ENCODE measurements at regions not wholly inside any gene's neighbourhood (a gene's known extent, or its start where the extent isn't known, plus 50 kb on each side); places are given as distances from the start of the nearest gene placed in this dataset.

GRCh38 chr2:222798528-222798927 lies 62.3 kb upstream of the ACSL3 start:
- DNase-seq: no peak

DNA sequence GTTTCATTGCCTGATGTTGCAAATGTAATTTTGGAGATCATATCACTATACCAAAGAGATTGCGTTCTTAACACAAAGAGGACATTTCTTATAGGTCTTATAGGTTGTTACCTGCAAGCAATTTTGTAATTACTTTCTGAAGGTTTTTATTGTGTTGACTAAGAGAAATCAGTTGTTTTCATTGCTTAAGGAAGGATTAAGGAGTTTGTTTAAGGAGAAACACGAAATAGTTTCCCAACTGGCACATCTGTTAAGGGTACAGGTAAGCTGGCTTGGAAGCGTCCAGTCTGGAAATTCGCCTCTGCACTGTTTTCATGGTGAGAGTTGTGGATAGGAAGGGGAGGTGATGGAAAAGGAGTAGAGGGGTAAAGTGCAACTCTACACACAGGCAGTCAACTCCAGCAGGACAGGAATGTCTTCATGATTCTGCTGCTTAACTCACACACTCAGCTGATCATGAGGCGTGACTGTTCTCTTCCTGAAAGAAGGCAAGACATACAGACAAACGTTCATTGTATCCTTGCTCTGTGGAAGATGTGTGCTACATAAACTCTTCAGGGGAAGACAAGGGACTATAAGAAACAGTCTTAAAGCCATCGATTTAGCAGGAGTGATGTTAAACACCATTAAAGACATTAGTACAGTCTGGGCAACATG lies 61.4 kb upstream of the ACSL3 start:
- no peak for DNase-seq

DNA sequence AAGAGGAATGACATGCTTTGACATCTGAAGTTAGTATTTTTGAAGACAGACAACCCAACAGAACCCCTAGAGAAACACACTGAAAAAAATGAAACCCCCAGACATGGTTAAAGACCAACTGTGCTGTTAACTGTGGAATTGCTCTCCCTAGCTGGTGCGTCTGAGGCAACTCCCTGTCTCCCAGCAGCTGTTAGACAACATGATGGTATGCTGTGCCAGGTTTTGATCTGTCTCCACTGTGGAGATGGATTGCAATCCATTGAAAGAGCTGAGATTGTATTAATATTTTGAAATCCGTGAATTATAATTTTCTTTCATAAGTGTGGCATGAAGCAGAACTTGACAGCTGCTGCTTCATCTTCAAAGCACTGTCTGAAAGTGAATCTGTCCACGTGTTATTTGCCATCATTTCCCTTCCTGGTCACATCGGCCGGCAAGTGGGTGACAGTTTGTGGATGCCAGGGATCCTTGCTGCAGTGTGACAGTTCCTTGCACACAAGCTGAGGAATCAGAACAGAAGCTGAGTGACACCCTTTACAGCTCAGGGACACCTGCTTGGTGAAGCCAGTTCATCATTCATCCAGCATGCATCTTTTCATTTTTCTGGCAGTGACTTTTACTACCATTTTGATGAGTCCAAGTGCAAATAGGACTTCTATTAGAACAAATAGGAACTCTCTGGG lies 58.2 kb upstream of the ACSL3 start:
- DNase-seq: no peak

DNA sequence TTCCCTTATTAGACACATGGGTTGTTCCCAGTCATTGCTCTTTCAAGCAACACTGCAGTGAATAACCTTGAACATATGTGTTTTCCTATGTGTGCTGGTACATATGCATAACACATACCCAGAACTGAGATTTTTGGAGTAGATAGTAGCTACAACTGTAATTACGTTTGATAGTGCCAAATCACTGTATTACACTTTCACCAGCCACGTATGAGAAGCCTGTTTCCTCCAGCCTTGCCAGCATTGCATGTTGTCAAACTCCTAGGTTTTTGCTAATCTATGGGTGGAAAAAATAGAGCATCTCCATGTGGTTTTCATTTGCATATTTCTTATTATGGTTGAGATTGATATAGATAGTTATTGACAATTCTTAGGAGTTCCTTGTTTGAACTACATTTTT lies 56.5 kb upstream of the ACSL3 start:
- no peak for DNase-seq

DNA sequence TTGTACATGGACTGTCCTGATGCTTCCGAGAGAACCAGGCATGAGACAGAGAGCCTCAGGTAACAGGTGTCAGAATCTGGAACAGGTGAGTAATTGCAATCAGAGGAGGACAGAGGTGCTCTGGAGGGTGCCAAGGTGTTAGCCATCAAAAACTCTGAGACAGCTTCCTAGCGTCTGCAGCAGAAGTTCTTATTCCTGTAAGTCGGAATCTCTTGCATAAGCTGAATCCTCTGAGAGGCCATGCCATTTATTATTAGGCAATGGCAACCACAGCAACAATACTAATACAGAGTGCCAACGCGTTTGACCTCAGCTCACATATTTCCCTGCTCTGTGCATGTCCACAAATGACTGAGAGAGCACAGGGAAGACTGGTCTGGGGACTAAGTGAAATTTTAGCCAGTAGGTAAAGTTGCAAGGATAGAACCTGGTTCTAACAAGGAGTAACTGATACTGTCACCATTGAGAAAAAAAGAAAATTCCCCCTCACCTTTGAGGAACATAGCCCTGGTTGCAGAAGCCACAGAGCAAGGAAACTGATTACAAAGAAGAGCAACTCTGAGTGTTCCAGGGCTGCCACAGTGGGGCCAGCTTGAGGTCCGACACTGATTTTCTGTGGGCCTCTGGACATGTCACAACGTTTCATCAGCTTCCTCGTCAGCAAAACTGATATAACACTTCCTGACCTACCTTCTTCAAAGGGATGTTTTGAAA lies 55.1 kb upstream of the ACSL3 start:
- no peak for DNase-seq

GRCh38 chr2:222806526-222807137 lies 54.2 kb upstream of the ACSL3 start:
- DNase-seq: no peak

DNA sequence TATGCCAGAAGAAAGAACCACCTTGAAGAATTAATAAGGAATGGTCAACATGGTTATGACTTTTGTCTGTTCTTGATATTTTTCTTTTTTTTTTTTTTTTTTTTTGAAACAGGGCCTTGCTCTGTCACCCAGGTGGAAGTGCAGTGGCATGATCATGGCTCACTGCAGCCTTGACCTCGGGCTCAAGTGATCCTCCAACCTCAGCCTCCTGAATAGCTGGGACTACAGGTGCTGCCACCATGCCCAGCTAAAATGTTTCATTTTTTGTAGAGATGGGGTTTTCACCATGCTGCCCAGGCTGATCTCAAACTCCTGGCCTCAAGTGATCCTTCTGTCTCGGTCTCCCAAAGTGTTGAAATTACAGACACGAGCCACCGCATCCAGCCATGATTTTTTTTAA lies 53.4 kb upstream of the ACSL3 start:
- no peak for DNase-seq

GRCh38 chr2:222809582-222809981 lies 51.3 kb upstream of the ACSL3 start:
- no peak for DNase-seq

DNA sequence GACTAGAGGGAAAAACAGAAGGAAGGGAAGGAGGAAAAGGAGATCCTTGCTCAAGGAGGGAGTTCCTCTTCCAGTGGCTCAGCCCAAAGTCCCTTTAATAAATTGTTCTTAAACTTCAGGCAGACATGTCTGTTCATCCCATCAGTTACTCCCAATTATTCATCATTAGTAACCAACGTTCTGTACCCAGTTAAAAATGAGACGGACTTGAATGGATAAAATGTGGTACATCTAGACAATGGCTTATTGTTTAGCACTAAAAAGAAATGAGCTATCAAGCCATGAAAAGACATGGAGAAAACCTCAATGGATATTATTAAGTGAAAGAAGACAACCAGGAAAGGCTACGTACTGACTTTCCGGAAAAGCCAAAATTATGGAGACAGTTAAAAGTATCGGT lies 50.8 kb upstream of the ACSL3 start:
- DNase-seq: no peak
